K562 (cell line): ENCODE measurements at regions not wholly inside any gene's neighbourhood (a gene's known extent, or its start where the extent isn't known, plus 50 kb on each side); places are given as distances from the start of the nearest gene placed in this dataset.

ENCODE experiments used
- BHLHE40 ChIP-seq: IDR thresholded peaks from 2 replicates; pipeline ENCODE4 v1.6.1; 2011; ENCODE audit warnings: low read length, improper control_type of control experiment
- CGGBP1 ChIP-seq: fragments of 250-450 bp; sonication (Bioruptor Pico); IDR thresholded peaks from 2 replicates; pipeline ENCODE4 v1.9.0; 2021; ENCODE audit warnings: mild to moderate bottlenecking
- E4F1 ChIP-seq: fragments of 250-450 bp; sonication (Bioruptor Pico); IDR thresholded peaks from 2 replicates; pipeline ENCODE4 v1.5.0; 2021; ENCODE audit warnings: mild to moderate bottlenecking, borderline replicate concordance
- FOXP1 ChIP-seq: sonication (generic); formaldehyde crosslinking; IDR thresholded peaks from 2 replicates; pipeline ENCODE4 v1.8.0; 2022; ENCODE audit warnings: mild to moderate bottlenecking, missing genetic modification reagents
- KAT2B ChIP-seq: IDR thresholded peaks from one replicate; pipeline ENCODE4 v1.6.1; 2012; ENCODE audit warnings: low read depth, mild to moderate bottlenecking, control low read depth, inconsistent platforms, low read length, moderate library complexity
- MAFF ChIP-seq: IDR thresholded peaks from 2 replicates; pipeline ENCODE4 v1.6.1; 2012; ENCODE audit warnings: low read length, improper control_type of control experiment
- MTA3 ChIP-seq: fragments of 450-650 bp; formaldehyde crosslinking; IDR thresholded peaks from 2 replicates; pipeline ENCODE4 v1.6.1; 2017; ENCODE audit warnings: mild to moderate bottlenecking, borderline replicate concordance
- NFIX ChIP-seq: fragments of 250-450 bp; sonication (Bioruptor Pico); IDR thresholded peaks from 2 replicates; pipeline ENCODE4 v1.4.0; 2020; ENCODE audit warnings: low read depth, mild to moderate bottlenecking, moderate library complexity
- POLR2A ChIP-seq: fragments of 450-650 bp; conservative IDR thresholded peaks from 2 replicates; pipeline ENCODE4 v1.6.1; 2016
- PYGO2 ChIP-seq: fragments of 450-650 bp; IDR thresholded peaks from 2 replicates; pipeline ENCODE4 v1.6.1; 2016; ENCODE audit warnings: mild to moderate bottlenecking, missing genetic modification characterization, moderate library complexity, missing compliant biosample characterization
- TEAD4 ChIP-seq, 2 experiments: sonication (generic) in 1 of 2; formaldehyde crosslinking in 1 of 2; IDR thresholded peaks; 2 replicates each; pipeline versions ENCODE4 v1.6.1 to v1.8.0; 2012 to 2022; ENCODE audit warnings: borderline replicate concordance in 1 of 2, inconsistent platforms in 1 of 2, low read length in 1 of 2, mild to moderate bottlenecking in 1 of 2, missing genetic modification reagents in 1 of 2
- ZFX ChIP-seq: sonication (generic); formaldehyde crosslinking; IDR thresholded peaks from 2 replicates; pipeline ENCODE4 v1.8.0; 2022; ENCODE audit warnings: mild to moderate bottlenecking, missing genetic modification reagents, moderate library complexity

GRCh38 chr6:113352831-113353230 is 504.3 kb upstream of the MARCKS start (continued):
- no peak for TF ChIP-seq ZFX (CRISPR knock-in tag)
- no peak for TF ChIP-seq KAT2B
- TF ChIP-seq BHLHE40 = no peak
- no peak for TF ChIP-seq MAFF
- no peak for TF ChIP-seq TEAD4 (IDR thresholded peaks at IDR 0.05; ENCODE audit: low read length)
- no peak for TF ChIP-seq TEAD4 (CRISPR knock-in tag; IDR thresholded peaks at IDR 0.05; ENCODE audit: borderline replicate concordance)
- no peak for TF ChIP-seq E4F1
- no peak for TF ChIP-seq CGGBP1 (CRISPR knock-in tag)
- no peak for TF ChIP-seq MTA3
- no peak for TF ChIP-seq POLR2A
- TF ChIP-seq NFIX (CRISPR knock-in tag) = no peak
- no peak for TF ChIP-seq FOXP1 (CRISPR knock-in tag)
- no peak for TF ChIP-seq PYGO2 (tag)
